ENCODE measurements at regions not wholly inside any gene's neighbourhood (a gene's known extent, or its start where the extent isn't known, plus 50 kb on each side); places are given as distances from the start of the nearest gene placed in this dataset.
"Not testable (repeated sequence)": the region's sequence is repeated elsewhere in the genome, so short reads cannot be mapped to it uniquely, and the experiment has no call there.

DNA sequence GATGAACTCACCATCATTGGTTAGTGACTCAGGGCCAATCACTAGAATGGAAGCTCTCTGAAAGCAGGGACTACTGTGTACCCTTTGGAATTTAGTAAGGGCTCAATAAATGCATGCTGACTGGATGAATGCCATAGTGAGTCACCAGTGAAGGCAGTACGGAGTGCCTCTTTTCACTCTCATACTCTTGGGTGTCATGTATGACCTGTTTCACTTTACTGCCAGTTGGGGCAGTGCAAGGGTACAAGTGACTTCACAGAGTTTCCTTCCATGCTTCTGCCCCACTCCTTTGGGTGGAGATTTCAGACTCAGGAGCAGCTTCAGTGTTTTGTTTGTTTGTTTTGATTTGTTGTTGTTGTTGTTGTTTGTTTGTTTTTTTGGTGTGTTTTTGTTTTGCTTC lies 57.7 kb downstream of the SOX3 start:
- no peaks in the 10 kb centered on the region for H3K36me3 Mint-ChIP-seq
- H3K4me1 Mint-ChIP-seq: no peaks in the 10 kb centered on the region
- H3K27ac Mint-ChIP-seq: no peak overlapping the region
- H3K4me3 Mint-ChIP-seq: no peak overlapping the region
- H3K27me3 Mint-ChIP-seq: peaks cover 2% of the 10 kb centered on the region
- H3K9me3 Mint-ChIP-seq: peaks cover 0 to 3% (median 2%) of the 10 kb centered on the region in 3 donors

DNA sequence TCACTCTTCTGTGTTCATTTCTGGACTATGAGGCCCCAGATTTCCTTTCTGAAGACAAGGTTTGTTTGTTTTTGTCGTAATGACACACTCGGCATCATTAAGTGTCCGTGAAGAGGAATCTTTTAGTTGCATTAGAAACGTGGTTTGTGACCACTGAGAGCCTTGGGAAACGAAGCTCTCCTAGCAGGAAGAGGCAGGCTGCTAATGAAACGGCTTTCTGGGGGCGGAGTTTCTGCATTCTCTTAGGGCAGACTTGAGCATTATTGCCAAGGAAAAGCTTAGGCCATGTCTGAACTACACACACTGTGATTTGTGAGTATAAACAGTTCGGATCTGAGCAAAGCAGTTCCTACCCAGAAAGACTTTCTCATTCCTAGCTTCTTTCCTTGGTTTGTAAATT lies 64.0 kb downstream of the SOX3 start:
- Mint-ChIP-seq H3K9me3 (peaks cover 0 to 3% (median 2%) of the 10 kb centered on the region in 3 donors), H3K4me1 (no peaks in the 10 kb centered on the region), H3K36me3 (no peaks in the 10 kb centered on the region), H3K27me3 (peaks cover 2% of the 10 kb centered on the region), H3K4me3 (no peak overlapping the region), H3K27ac (no peak overlapping the region)

DNA sequence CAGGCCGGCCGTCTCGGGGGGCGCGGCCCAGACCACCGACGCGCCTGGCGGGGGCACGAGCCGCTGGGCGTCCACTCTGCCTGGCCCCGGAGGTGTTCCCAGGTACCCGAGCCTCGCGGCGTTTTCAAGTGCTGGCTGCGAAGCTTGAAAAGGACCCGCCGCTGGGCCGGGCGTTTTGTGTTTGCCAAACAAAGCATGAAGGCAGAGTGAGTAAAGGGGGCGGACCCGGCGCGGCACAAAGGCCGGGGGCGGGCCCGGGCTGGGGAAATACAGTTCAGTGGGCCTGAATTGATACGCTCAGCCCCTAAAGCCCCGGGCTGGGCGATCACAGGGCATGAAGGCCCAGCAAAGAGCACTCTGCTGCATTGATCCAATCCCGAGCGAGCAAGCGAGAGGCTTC lies 65.4 kb downstream of the SOX3 start:
- Mint-ChIP-seq H3K27me3 (peaks cover 2% of the 10 kb centered on the region), H3K9me3 (peaks cover 0 to 3% (median 2%) of the 10 kb centered on the region in 3 donors), H3K4me1 (no peaks in the 10 kb centered on the region), H3K36me3 (no peaks in the 10 kb centered on the region), H3K4me3 (no peak overlapping the region), H3K27ac (no peak overlapping the region)

DNA sequence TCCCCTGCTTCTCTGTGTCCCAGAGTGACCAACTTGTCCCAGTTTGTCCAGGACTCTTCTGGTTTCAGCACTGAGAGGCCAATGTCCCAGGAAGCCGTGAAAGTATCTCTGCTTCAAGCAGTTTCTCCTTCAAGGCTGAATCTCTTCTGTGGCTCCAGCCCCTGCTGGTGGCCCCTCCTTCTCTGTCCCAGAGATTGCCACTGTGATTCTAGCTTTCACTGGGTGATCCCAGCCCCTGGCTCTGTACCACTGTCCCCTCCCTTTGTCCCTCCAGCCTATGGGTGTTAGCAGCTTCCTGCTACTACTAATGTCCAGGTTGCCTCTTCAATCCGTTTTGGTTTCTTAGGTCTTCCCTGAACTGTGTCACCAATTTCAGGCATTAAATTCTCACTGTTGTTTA lies 70.5 kb downstream of the SOX3 start:
- H3K27me3 Mint-ChIP-seq: no peaks in the 10 kb centered on the region
- no peak overlapping the region for H3K4me3 Mint-ChIP-seq
- H3K9me3 Mint-ChIP-seq: peaks cover 0 to 3% (median 0%) of the 10 kb centered on the region in 3 donors
- H3K4me1 Mint-ChIP-seq: no peaks in the 10 kb centered on the region
- no peak overlapping the region for H3K27ac Mint-ChIP-seq
- peaks cover 2% of the 10 kb centered on the region for H3K36me3 Mint-ChIP-seq

DNA sequence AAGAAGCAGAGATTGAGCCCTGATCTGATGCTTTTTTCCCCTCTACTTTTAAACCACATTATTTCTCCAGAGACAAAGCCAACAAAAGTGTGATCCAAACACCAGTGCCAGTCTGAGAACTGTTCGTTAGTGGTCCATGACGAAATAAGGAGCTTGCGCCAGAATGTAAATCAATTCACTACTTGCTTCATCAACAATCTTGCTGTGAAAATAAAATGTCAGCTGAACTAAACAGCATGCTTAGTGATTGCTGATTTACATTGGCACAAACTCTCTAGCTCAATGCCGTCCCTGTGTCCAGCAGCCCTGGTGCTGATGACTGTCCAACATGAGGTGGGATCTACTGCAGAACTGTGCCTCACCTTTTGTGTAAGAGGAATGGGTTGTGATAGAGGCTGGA lies 71.3 kb downstream of the SOX3 start:
- Mint-ChIP-seq H3K4me1 (no peaks in the 10 kb centered on the region), H3K4me3 (no peak overlapping the region), H3K9me3 (peaks cover 0 to 3% (median 0%) of the 10 kb centered on the region in 3 donors), H3K36me3 (peaks cover 2% of the 10 kb centered on the region), H3K27ac (no peak overlapping the region), H3K27me3 (no peaks in the 10 kb centered on the region)

DNA sequence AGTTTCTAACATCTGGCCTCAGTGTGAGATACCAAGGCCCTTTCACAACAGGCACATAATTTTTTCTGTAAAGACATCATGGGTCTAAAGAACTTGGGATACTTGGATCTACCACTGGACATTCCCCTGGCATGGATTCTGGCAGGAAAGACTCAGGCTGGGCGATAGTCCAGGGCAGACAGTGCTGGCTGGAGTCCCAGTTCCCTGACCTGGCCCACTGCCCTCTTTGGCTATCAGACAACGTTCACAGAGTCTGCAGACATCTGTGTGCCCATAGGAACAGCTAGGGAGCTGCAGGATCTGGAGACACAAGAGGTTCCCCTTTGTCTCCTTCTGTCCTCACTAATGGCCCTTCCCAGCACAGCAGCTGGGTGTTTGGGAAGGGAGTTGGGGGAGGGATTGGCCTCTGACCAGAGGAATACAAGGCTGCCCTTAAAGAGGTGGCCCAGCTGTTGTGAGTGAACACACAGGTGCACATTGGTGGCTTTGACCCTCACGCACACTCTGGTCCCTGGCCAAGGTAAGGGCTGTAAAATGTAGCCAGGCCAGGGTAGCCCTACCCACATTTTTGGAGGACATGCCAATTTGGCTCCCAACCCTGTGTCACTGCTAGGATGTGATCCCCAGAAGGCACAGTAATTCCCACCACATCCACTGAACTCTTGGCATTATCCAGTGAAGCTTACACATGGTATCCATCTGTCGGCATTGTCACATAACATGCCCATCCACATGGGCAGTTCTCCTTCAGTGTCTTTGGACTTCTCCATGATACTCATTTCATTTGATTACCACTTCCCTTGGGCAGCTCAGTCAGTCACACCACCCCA lies 72.3 kb downstream of the SOX3 start:
- H3K27ac Mint-ChIP-seq: no peak overlapping the region
- H3K27me3 Mint-ChIP-seq: no peaks in the 10 kb centered on the region
- H3K36me3 Mint-ChIP-seq: peaks cover 2% of the 10 kb centered on the region

DNA sequence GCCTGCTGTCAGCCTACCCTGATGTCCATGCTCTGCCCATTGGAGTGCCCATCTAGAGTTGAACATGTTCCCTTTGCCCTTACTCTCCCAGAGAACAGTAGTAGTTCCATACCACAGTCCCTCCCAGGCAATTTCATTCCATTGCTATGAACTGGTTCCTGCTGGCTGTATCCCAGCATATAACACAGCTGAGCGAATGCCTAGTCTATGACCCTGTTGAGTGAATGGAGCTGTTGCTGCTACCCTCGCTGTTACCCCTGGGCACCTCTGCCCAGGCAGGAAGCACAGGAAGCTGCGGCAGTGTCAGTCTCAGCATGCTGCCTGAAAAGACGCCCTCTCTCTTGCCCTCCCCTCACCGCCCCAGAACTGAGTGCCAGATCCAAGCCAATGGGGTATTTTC lies 73.3 kb downstream of the SOX3 start:
- H3K4me1 Mint-ChIP-seq: no peaks in the 10 kb centered on the region
- H3K36me3 Mint-ChIP-seq: peaks cover 2% of the 10 kb centered on the region
- no peaks in the 10 kb centered on the region for H3K27me3 Mint-ChIP-seq
- H3K4me3 Mint-ChIP-seq: peak overlapping the region in 1 of 4 donors; percentile 8
- no peak overlapping the region for H3K27ac Mint-ChIP-seq
- H3K9me3 Mint-ChIP-seq: no peaks in the 10 kb centered on the region

More for the DNA sequence above, 72.3 kb downstream of the SOX3 start:
- no peaks in the 10 kb centered on the region for H3K9me3 Mint-ChIP-seq
- no peaks in the 10 kb centered on the region for H3K4me1 Mint-ChIP-seq
- H3K4me3 Mint-ChIP-seq: no peak overlapping the region

DNA sequence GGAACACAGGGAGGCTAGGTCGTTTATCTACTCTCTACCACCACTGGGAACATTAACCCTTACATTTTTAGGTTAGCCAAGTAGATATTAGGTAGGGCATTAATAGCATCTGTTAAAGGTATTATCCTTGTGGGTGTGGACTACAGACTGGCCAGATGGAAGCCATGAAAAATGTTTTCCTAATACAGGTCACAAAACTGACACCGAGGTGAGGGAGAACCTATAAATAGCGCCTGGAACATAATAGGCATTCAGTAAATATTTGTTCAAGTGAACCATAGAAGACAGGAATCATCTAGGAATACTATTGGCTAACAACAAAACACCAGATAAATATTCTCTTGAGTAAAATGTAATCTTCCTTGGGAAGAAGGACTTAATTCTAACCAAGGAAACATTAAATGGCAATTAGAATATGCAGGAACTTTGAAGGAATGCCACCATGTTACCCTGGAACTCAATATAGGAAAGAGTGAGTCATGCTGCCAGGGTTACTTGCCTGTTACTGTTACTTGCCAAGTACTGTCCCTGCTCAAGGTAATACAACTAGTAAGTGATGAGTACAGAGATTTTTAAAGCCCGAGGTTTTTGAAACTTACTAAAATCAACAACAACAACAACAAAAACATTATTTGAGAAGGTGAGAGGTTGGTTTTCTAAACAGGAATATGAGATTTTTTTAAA lies 79.0 kb downstream of the SOX3 start:
- H3K36me3 Mint-ChIP-seq: no peaks in the 10 kb centered on the region
- H3K27ac Mint-ChIP-seq: no peak overlapping the region
- H3K4me1 Mint-ChIP-seq: no peaks in the 10 kb centered on the region
- H3K9me3 Mint-ChIP-seq: no peaks in the 10 kb centered on the region
- H3K27me3 Mint-ChIP-seq: no peaks in the 10 kb centered on the region
- no peak overlapping the region for H3K4me3 Mint-ChIP-seq

DNA sequence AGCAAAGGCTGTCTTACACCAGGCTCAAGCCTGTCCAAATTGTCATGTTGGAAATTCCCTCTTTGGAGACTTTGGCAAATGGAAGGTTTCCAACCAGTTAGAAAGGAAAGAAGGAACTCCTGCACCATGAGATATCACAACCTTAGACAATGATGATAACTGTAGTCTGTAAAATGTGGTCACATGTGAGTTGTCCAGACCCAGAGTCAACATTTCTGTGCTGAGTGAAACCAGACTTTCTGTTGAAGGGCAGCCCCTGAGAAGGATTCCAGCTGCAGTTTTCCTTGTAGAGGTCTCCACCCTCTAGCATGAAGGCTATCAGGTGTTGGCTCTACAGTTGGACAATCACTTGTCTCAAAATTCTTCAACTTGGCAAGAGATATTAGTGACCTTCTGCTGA lies 82.4 kb downstream of the SOX3 start:
- H3K36me3 Mint-ChIP-seq: no peaks in the 10 kb centered on the region
- no peaks in the 10 kb centered on the region for H3K27me3 Mint-ChIP-seq

DNA sequence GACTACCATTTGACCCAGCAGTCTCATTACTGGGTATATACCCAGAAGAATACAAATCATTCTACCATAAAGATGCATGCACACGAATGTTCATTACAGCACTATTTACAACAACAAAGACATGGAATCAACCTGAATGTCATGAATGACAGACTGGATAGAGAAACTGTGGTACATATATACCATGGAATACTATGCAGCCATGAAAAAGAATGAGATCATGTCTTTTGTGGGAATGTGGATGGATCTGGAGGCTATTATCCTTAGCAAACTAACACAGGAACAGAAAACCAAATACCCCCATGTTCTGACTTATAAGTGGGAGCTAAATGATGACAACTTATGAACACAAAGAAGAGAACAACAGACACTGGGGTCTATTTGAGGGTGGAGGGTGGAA lies 102.7 kb downstream of the SOX3 start:
- H3K27me3 Mint-ChIP-seq, H3K27ac Mint-ChIP-seq, H3K4me3 Mint-ChIP-seq, H3K36me3 Mint-ChIP-seq, H3K4me1 Mint-ChIP-seq: not testable (repeated sequence)
- peaks cover 8 to 29% (median 17%) of the 10 kb centered on the region in 3 donors for H3K9me3 Mint-ChIP-seq

More for the DNA sequence above, 82.4 kb downstream of the SOX3 start:
- H3K9me3 Mint-ChIP-seq: no peaks in the 10 kb centered on the region
- no peak overlapping the region for H3K27ac Mint-ChIP-seq
- H3K4me1 Mint-ChIP-seq: no peaks in the 10 kb centered on the region
- no peak overlapping the region for H3K4me3 Mint-ChIP-seq

DNA sequence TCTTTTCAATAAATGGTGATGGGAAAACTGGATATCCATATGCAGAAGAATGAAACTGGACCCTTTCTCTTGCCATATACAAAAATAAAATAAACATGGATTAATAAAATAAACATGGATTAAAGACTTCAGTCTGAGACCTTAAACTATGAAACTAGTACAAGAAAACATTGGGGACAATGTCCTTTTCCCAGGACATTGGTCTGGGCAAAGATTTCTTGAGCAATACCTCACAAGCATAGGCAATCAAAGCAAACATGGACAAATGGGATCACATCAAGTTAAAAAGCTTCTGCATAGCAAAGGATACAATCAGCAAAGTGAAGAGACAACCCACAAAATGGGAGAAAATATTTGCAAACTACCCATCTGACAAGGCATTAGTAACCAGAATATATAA lies 108.5 kb downstream of the SOX3 start:
- peaks cover 0 to 11% (median 4%) of the 10 kb centered on the region in 3 donors for H3K9me3 Mint-ChIP-seq
- H3K36me3 Mint-ChIP-seq, H3K4me3 Mint-ChIP-seq, H3K27me3 Mint-ChIP-seq, H3K4me1 Mint-ChIP-seq, H3K27ac Mint-ChIP-seq: not testable (repeated sequence)

DNA sequence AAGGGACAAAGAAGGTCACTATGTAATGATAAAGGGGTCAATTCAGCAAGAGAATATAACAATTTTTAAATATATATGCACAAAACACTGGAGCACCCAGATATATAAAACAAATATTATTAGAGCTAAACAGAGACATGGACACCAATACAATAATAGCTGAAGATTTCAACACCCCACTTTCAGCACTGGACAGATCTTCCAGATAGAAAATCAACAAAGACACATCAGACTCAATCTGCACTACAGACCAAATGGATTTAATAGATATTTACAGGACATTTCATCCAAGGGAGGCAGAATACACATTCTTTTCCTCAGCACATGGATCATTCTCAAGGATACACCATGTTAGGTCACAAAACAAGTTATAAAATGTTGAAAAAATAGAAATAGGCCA lies 111.4 kb downstream of the SOX3 start:
- Mint-ChIP-seq H3K27ac (no peak overlapping the region), H3K4me3 (no peak overlapping the region), H3K36me3 (no peaks in the 10 kb centered on the region), H3K9me3 (peaks cover 0 to 3% (median 0%) of the 10 kb centered on the region in 3 donors), H3K27me3 (peaks cover 1% of the 10 kb centered on the region), H3K4me1 (no peaks in the 10 kb centered on the region)

DNA sequence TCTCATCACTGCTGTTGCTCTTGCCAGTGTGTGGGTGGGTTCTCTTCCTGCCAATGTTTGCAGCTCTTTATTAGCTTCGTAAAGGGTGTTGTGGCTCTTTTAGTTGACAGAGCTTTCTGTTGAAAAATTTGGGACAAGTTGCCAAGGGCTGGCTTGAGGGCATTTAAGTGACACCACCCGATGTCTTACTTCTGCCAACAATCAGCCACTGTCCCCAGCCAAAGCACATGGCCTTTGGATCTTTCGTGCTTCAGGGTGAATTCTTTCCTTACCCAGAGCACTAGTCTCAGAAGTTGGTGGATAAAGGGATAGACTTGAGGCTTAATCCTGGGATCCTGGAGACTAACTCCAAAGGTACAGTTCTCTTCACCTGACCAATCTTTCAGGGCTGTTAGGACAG lies 113.6 kb downstream of the SOX3 start:
- Mint-ChIP-seq H3K4me1 (no peaks in the 10 kb centered on the region), H3K9me3 (peaks cover 0 to 3% (median 0%) of the 10 kb centered on the region in 3 donors), H3K27me3 (peaks cover 1% of the 10 kb centered on the region), H3K27ac (no peak overlapping the region), H3K36me3 (no peaks in the 10 kb centered on the region), H3K4me3 (no peak overlapping the region)

DNA sequence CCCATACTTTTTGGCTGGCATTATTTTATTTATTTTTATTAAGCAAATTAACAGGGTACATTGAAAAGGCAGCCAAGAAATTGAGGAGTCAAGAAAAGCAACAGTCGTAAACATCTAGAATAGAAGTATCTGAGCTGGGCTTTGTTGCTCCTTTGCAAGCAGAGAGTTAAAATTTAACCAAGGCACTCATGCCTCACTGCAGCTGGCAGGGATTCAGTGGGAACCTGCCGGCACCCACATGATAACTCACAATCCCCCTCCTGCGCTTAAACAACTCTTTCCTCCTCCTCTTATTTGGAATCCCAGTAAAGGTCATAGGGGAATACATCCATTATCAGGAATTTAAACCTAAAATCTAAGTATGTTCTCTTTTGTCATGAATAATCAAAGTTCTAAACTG lies 115.5 kb downstream of the SOX3 start:
- Mint-ChIP-seq H3K4me1 (no peaks in the 10 kb centered on the region), H3K27me3 (peaks cover 1% of the 10 kb centered on the region), H3K27ac (no peak overlapping the region), H3K9me3 (no peaks in the 10 kb centered on the region), H3K4me3 (no peak overlapping the region), H3K36me3 (no peaks in the 10 kb centered on the region)

DNA sequence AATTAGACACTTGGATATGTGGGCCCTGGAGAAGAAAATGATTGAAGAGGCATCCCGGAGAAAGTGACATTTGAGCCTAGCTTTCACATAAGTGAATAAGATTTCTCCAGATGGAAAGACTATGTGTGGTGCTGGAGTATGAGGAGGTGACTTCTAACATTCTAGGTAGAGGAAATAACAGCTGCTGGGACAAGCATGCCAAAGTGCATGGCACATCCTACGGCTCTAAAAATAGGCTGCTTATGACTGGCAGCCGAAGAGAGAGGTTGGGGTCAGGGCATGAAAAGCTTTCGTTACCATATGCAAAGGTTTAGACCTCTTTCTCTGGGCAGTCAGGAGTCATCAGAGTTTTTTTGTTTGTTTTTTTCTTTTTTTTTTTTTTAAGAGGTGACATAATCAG lies 142.0 kb downstream of the SOX3 start:
- no peaks in the 10 kb centered on the region for H3K4me1 Mint-ChIP-seq
- H3K9me3 Mint-ChIP-seq: peaks cover 0 to 3% (median 3%) of the 10 kb centered on the region in 3 donors
- H3K36me3 Mint-ChIP-seq: no peaks in the 10 kb centered on the region
- no peaks in the 10 kb centered on the region for H3K27me3 Mint-ChIP-seq
- H3K27ac Mint-ChIP-seq: no peak overlapping the region
- H3K4me3 Mint-ChIP-seq: no peak overlapping the region

DNA sequence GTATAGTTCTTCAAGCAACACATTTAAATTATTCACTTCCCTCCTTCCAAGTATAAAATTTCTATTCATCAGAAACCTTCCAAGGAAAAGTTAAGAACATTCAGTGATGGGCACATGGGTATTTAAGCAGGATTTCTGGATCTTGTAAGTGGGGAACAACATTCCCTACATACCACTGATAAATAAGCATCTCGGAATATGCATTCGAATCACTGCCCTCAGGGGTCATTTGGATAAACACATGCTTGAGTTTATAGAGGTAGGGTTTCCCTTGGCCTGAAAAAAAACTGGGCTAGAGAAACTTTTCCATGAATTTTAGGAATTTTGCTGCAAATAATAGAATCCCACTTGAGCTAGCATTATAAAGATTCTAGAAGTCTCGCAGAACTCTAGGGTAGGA lies 143.9 kb downstream of the SOX3 start:
- no peak overlapping the region for H3K27ac Mint-ChIP-seq
- no peaks in the 10 kb centered on the region for H3K36me3 Mint-ChIP-seq
- H3K27me3 Mint-ChIP-seq: no peaks in the 10 kb centered on the region
- H3K4me1 Mint-ChIP-seq: no peaks in the 10 kb centered on the region
- H3K9me3 Mint-ChIP-seq: peaks cover 0 to 3% (median 3%) of the 10 kb centered on the region in 3 donors
- no peak overlapping the region for H3K4me3 Mint-ChIP-seq
